ENCODE measurements at regions not wholly inside any gene's neighbourhood (a gene's known extent, or its start where the extent isn't known, plus 50 kb on each side); places are given as distances from the start of the nearest gene placed in this dataset.
"Not testable (repeated sequence)": the region's sequence is repeated elsewhere in the genome, so short reads cannot be mapped to it uniquely, and the experiment has no call there.

DNA sequence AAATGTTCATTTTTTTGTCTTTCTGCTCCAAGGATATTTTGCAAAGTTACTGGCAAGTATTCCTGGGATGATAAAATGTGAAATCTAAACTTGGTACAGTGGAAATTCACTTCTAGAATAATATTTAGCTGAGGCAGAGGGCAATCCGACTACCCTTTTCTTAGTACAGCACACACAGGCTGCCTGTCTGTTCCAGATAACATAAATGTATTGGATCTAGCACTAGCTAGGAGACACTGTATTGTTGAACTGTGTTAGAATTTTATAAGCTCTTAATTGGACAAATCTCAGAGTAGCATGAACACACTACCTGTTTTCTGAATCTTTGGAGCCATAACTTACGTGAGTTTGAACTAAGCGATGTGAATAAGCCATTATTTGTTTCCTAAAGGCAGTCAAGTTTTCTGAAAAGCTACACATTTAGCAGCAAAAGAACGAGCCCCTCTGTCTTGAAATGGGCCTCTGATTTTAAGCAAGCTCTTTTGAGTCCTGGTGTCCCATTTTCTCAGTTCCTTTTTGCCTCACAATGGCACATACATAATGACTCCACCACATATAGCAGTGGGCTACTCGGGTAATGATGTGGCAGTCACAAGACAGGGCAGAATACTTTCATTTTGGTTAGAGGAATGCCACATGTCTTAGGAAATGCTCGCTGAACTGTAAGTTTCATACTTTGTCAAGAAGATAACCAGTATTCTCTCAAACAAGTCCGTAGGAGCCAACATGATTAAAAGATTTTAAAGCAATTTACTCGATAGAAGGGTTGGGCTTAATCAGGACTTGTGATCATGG lies 116.5 kb upstream of the ESR1 start:
- Mint-ChIP-seq H3K27ac (peak overlapping the region; percentile 96), H3K4me3 (peak overlapping the region; percentile 78)

DNA sequence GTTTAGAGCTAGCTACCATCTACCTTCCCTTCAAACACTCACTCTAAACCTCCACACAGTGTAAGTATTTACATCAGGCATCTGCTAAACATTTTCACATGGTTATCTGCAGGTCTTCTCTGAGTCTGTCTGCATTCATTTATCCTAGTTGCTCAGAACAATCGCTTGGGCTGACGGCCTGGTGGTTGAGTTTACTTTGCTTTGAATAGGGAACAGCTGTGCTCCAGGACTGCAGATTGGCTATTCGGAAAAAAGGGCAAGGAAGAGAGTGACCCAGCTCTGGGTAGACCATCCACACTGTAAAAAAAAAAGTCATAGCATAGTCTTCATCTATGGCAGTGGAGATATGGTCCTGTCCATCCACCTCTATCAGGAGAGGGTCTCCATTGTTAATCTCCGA lies 115.3 kb upstream of the ESR1 start:
- peaks cover 35% of the 10 kb centered on the region for H3K4me1 Mint-ChIP-seq
- peak overlapping the region; percentile 96 for H3K27ac Mint-ChIP-seq
- ATAC-seq, result no peak
- H3K9me3 Mint-ChIP-seq, result no peaks in the 10 kb centered on the region
- no peaks in the 10 kb centered on the region for H3K36me3 Mint-ChIP-seq
- no peaks in the 10 kb centered on the region for H3K27me3 Mint-ChIP-seq
- H3K4me3 Mint-ChIP-seq, result peak overlapping the region; percentile 36

More for the DNA sequence above, 116.5 kb upstream of the ESR1 start:
- Mint-ChIP-seq H3K36me3 (no peaks in the 10 kb centered on the region), H3K27me3 (no peaks in the 10 kb centered on the region), H3K4me1 (peaks cover 28% of the 10 kb centered on the region), H3K9me3 (no peaks in the 10 kb centered on the region)
- peak; percentile 96 for ATAC-seq

DNA sequence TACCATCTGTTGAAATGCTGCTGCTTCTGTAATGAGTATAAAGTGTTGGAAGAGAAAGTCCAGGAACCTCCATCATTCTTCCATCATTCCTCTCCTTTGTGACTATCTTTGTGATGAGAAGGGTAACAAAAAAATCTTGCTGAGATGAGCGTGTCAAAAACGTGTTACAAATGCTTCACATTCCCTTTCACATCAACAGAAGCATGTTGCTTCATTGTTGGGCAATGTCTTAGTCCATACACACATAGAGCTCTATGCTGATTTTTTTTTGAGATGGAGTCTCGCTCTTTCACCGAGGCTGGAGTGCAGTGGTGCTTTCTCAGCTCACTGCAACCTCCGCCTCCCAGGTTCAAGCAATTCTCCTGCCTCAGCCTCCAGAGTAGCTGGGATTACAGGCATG lies 114.1 kb upstream of the ESR1 start:
- H3K4me1 Mint-ChIP-seq, result peaks cover 35% of the 10 kb centered on the region
- no peaks in the 10 kb centered on the region for H3K27me3 Mint-ChIP-seq
- ATAC-seq, result no peak
- no peaks in the 10 kb centered on the region for H3K36me3 Mint-ChIP-seq
- no peaks in the 10 kb centered on the region for H3K9me3 Mint-ChIP-seq
- H3K4me3 Mint-ChIP-seq, result no peak overlapping the region
- peak overlapping the region; percentile 96 for H3K27ac Mint-ChIP-seq

DNA sequence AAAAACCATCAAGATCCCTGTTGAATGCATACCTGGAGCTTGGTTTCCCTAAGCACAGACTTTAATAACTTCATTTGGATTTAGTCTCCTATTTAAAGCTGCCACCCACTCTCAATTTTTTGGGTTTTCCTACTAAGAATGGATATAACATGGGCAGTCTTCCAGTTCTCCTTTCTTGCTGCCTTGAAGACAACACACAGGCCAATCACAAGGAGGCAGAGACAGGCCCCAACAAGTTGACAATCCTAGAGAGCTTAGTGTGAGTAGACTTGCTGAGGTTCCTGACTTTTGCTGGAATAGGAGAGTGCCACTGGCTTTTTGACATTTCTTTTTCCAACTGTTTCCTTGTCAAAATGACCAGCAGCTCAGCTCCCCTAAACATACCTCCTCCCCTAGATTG lies 112.3 kb upstream of the ESR1 start:
- no peaks in the 10 kb centered on the region for H3K36me3 Mint-ChIP-seq
- no peaks in the 10 kb centered on the region for H3K9me3 Mint-ChIP-seq
- H3K27ac Mint-ChIP-seq, result no peak overlapping the region
- no peaks in the 10 kb centered on the region for H3K27me3 Mint-ChIP-seq
- ATAC-seq, result no peak
- H3K4me1 Mint-ChIP-seq, result peaks cover 42% of the 10 kb centered on the region
- H3K4me3 Mint-ChIP-seq, result no peak overlapping the region

DNA sequence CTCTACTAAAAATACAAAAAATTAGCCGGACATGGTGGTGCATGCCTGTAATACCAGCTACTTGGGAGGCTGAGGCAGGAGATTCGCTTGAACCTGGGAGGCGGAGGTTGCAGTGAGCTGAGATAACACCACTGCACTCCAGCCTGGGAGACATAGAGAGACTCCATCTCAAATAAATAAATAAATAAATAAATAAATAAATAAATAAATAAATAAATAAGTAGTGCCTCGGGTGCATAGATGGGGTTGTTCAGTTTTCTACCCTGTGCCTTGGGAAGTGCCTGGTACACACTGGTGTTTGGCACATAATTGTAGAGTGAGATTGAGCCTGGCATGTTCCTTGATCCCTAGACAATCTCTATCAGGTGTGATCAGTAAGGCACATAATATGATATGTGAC lies 111.2 kb upstream of the ESR1 start:
- peak overlapping the region; percentile 8 for H3K27ac Mint-ChIP-seq

DNA sequence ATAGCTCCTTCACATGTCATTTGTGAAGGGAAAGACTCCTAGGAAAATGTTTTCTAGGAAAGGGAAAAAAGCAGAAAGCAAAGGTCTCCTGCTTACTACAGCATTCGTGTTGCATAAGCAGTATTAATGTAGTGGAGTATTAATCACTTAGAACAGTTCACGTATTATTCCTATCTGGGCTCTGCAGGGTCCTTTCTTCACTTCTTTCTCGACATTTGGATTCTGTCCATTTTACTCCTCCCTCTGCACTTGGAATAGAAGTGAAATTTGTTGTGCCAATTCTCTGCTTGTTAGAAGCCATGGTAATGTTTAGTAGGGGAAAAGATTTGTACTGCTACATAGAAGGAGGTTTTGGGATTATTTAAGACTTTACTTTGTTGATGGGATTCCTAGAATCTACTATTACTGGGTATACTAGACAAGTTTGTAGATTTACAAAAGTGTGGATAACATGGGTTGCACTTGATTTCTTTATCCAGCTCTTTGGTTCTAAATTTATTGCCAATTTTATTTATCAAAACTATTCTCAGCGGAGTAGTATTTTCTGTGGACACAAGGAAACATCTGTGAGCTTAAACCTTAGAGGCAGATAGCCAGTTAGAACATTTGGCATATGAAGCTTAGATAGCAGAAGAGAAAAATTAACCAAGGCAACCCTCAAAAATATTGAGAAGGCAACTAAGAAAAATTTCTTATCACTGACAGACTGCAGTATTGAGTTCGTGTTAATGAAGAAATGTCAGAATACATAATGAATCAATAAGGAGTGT lies 108.4 kb upstream of the ESR1 start:
- no peak for ATAC-seq
- peaks cover 44% of the 10 kb centered on the region for H3K4me1 Mint-ChIP-seq
- H3K4me3 Mint-ChIP-seq, result no peak overlapping the region
- no peaks in the 10 kb centered on the region for H3K27me3 Mint-ChIP-seq
- no peaks in the 10 kb centered on the region for H3K9me3 Mint-ChIP-seq
- H3K27ac Mint-ChIP-seq, result no peak overlapping the region
- no peaks in the 10 kb centered on the region for H3K36me3 Mint-ChIP-seq

More for the DNA sequence above, 111.2 kb upstream of the ESR1 start:
- not testable (repeated sequence) for H3K9me3 Mint-ChIP-seq, ATAC-seq, H3K36me3 Mint-ChIP-seq, H3K4me3 Mint-ChIP-seq, H3K27me3 Mint-ChIP-seq
- peaks cover 32% of the 10 kb centered on the region for H3K4me1 Mint-ChIP-seq

DNA sequence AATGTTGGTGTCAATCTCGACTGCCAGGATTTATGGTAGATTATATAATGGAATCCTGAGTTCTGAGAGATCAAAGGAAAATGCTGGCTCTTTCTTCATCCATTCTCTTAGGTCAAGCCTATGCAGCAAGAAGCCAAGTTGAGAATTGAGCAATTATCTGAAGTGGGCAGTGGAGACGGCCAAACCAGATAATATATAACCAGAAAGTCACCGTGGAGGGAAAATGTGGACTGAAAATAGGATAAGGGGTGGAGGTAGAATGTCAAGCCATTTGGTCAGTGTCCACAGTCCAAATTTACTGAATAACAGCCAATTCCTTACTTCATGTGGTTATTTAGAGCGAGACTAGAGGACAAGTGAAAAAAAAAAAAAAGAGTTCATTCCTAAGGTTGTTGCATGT lies 107.8 kb upstream of the ESR1 start:
- no peaks in the 10 kb centered on the region for H3K36me3 Mint-ChIP-seq
- no peak overlapping the region for H3K27ac Mint-ChIP-seq
- H3K27me3 Mint-ChIP-seq, result no peaks in the 10 kb centered on the region
- H3K4me1 Mint-ChIP-seq, result peaks cover 47% of the 10 kb centered on the region
- no peaks in the 10 kb centered on the region for H3K9me3 Mint-ChIP-seq
- ATAC-seq, result no peak
- no peak overlapping the region for H3K4me3 Mint-ChIP-seq

DNA sequence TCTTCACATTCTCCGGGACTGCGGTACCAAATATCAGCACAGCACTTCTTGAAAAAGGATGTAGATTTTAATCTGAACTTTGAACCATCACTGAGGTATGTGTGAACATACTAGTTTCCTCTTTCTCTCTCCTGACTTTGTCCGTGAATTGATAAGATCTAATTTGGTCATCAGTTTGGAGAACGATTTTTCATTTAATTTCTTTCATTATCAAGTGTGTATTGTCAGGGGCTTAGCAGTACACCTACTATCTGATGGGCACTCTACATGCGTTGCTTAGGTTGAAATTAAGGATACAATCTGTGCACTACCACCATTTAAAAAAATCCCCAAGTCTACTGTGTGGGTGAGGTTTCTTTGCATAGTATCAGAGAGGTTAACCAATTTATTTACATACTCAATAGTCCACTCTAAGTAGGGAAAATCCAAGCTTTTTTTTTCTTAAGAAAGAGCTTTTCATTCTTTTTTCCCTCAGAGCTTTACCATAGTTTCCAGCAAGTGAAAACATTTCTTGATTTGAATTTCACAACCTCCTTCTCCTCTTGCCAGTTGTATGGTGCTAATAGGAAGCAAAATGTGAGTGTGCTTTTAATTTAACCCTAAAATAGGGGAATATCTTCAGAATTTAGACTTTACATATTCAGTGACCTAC lies 105.4 kb upstream of the ESR1 start:
- Mint-ChIP-seq H3K4me1 (peaks cover 41% of the 10 kb centered on the region), H3K9me3 (no peaks in the 10 kb centered on the region), H3K4me3 (peak overlapping the region; percentile 72), H3K27ac (peak overlapping the region; percentile 96), H3K27me3 (no peaks in the 10 kb centered on the region), H3K36me3 (no peaks in the 10 kb centered on the region)
- ATAC-seq, result peak; percentile 84

DNA sequence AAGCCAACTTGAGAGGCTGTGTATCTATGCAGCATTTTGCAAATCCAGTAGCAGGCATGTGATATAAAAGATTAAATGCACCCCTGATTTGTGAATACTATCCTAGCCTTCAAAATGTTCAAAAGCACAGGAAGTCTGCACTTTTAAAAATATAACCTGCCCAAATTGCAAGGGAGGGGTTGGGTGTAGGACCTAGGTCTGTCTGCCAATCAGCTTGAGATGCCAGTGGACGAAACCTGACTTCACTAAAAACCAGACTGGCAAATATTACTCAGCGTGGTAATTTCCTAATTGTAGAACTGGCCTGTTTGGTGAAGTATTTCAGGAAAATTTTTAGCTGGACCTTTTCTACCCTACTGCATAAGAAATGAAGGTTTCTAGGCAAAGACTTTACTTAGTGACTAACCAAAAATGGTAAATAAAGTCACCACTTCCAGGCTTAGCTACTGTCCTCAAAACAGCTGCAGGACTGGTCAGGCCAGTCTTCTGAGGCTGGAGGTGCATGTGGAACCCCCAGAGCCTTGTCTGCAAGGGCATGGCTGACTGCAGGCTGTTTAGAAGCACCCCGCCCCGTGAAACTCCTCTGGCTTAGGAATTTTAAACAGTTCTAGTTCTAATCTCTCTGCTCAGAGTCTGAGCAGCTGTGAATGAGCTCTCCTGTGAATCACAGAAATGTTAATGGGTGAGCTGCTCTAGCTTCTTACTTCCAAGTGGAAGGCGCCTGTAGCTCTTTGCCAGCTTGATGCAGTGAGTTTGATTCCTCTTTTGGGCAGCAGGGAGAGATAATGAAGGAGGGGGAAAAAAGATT lies 104.4 kb upstream of the ESR1 start:
- peak; percentile 77 for ATAC-seq
- Mint-ChIP-seq H3K9me3 (no peaks in the 10 kb centered on the region), H3K27me3 (no peaks in the 10 kb centered on the region), H3K36me3 (no peaks in the 10 kb centered on the region), H3K4me3 (peak overlapping the region; percentile 43), H3K27ac (peak overlapping the region; percentile 96), H3K4me1 (peaks cover 40% of the 10 kb centered on the region)

DNA sequence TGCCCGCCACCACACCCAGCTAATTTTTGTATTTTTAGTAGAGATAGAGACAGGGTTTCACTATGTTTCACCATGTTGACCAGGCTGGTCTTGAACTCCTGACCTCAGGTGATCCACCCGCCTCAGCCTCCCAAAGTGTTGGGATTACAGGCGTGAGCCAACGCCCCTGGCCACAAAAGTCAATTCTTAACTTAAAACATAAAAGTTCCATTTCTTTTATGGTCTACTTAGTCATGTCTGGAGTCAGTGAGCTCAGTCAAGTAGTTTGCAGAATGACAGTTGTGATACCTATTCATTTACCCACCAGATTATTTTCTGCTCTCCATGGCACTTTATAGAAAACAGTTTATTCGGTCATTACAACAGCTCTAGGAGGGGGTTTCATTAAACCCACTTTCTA lies 103.1 kb upstream of the ESR1 start:
- Mint-ChIP-seq H3K9me3 (no peaks in the 10 kb centered on the region), H3K36me3 (no peaks in the 10 kb centered on the region), H3K27me3 (no peaks in the 10 kb centered on the region), H3K27ac (peak overlapping the region; percentile 96), H3K4me1 (peaks cover 40% of the 10 kb centered on the region), H3K4me3 (peak overlapping the region; percentile 21)
- ATAC-seq, result no peak

DNA sequence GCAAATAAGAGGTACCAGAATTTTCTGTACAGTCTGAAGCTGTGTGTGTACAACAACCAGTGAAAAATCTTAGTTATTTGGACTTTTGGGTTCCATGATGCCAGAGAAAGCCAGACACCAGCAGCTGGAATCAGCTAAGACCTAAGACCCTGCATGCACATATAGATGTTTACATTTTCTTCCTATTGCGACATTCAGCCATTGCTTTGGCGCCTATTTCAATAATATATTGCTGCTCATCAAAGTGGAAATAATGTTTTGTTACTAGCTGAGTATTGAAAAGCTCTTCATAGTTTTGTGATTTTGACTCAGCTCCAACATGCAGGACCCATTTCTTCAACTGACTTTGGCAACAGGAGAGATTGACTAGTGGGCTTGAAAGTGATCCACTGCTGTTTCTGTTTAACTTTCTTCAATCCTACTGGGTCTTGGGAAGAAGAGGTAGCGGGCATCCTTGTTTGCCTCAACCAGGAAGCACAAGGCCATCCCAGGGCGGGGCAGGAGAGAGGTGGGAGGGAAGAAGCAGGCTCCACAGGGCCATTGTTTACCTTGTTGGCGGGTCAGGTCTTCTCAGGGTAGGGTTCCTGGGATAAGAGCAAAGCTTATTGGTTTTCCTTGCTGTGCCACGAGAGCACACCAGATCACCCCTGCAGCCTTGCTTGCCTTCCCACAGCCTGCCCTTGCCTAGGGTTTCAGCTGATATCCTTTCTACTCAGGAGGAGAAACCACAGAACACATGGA lies 101.3 kb upstream of the ESR1 start:
- H3K27ac Mint-ChIP-seq, result no peak overlapping the region
- peaks cover 30% of the 10 kb centered on the region for H3K4me1 Mint-ChIP-seq
- H3K27me3 Mint-ChIP-seq, result no peaks in the 10 kb centered on the region
- no peak overlapping the region for H3K4me3 Mint-ChIP-seq
- H3K36me3 Mint-ChIP-seq, result no peaks in the 10 kb centered on the region
- H3K9me3 Mint-ChIP-seq, result no peaks in the 10 kb centered on the region
- ATAC-seq, result no peak

DNA sequence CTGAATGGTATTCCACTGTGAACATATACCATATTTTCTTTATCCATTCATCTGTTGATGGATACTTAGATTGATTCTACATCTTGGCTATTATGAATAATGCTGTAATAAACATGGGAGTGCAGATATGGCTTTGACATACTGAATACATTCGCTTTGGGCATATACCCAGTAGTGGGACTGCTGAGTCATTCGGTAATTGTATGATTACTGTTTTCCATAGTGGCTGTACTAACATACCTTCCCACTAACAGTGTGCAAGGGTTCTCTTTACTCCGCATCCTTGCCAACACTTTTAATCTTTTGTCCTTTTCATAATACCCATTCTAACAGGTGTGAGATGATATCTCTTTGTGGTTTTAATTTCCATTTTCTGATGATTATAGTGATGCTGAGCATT lies 98.2 kb upstream of the ESR1 start:
- Mint-ChIP-seq H3K9me3 (peaks cover 17% of the 10 kb centered on the region), H3K4me1 (peaks cover 1% of the 10 kb centered on the region), H3K27ac (no peak overlapping the region), H3K27me3 (no peaks in the 10 kb centered on the region), H3K36me3 (peaks cover 14% of the 10 kb centered on the region), H3K4me3 (no peak overlapping the region)
- no peak for ATAC-seq

DNA sequence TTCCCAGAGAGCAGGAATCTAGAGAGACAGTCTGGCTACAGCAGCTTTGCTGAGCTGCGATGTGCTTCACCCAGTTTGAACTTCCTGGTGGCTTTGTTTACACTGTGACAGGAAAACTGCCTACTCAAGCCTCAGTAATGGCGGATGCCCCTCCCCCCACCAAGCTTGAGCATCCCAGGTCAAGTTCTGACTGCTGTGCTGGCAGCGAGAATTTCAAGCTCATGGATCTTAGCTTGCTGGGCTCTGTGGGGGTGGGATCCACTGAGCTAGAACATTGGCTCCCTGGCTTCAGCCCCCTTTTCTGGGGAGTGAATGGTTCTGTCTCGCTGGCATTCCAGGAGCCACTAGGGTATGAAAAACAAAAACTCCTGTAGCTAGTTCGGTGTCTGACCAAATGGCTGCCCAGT lies 91.0 kb upstream of the ESR1 start:
- no peaks in the 10 kb centered on the region for H3K27me3 Mint-ChIP-seq
- H3K4me1 Mint-ChIP-seq, result peaks cover 18% of the 10 kb centered on the region
- no peak for ATAC-seq
- peak overlapping the region; percentile 12 for H3K27ac Mint-ChIP-seq
- H3K4me3 Mint-ChIP-seq, result no peak overlapping the region
- H3K9me3 Mint-ChIP-seq, result peaks cover 25% of the 10 kb centered on the region
- H3K36me3 Mint-ChIP-seq, result peaks cover 32% of the 10 kb centered on the region

DNA sequence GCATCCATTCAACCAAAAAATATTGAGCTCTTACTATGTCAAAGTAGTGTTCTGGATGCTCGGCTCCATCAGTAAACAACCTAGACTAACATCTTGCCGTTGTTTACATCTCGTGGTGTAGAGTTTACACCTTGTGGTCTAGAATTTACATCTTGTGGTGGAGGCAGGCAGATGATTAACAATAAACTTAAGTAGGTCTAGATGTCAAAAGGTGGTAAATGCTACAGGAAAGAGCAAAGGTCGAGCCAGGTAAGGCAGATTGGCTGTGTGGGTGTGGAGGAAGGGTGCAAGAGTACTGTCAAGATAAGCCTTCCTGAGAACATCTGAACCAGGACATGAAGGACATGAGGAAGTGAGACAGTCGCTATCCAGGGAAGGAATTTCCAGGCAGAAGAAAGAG lies 88.4 kb upstream of the ESR1 start:
- ATAC-seq, result no peak
- peaks cover 12% of the 10 kb centered on the region for H3K9me3 Mint-ChIP-seq
- peaks cover 21% of the 10 kb centered on the region for H3K36me3 Mint-ChIP-seq
- no peaks in the 10 kb centered on the region for H3K27me3 Mint-ChIP-seq
- H3K4me3 Mint-ChIP-seq, result no peak overlapping the region
- H3K27ac Mint-ChIP-seq, result no peak overlapping the region
- H3K4me1 Mint-ChIP-seq, result peaks cover 38% of the 10 kb centered on the region
